ENCODE measurements at regions not wholly inside any gene's neighbourhood (a gene's known extent, or its start where the extent isn't known, plus 50 kb on each side); places are given as distances from the start of the nearest gene placed in this dataset.

- Histone ChIP-seq H4K20me1 (ENCODE audit: insufficient read depth, low read length) (no peaks in the 10 kb centered on the region), H3K36me3 (replicated peaks in 1 of 2; ENCODE audit: control insufficient read depth in 1 of 2, insufficient read depth in 2 of 2, low read length in 2 of 2) (no peaks in the 10 kb centered on the region), H3K27me3 (ENCODE audit: control insufficient read depth in 1 of 2, insufficient read depth in 2 of 2, low read length in 2 of 2) (no peaks in the 10 kb centered on the region), H3K4me1 (ENCODE audit: insufficient read depth, low read length) (no peaks in the 10 kb centered on the region), H3K27ac (ENCODE audit: extremely low read length, insufficient read depth, low read length) (no peak overlapping the region), H3K4me3 (replicated peaks in 1 of 3; ENCODE audit: insufficient read depth in 1 of 3, low read depth in 2 of 3, low read length in 3 of 3) (no peak overlapping the region), H3K79me2 (ENCODE audit: insufficient read depth, low read length) (no peaks in the 10 kb centered on the region), H3K9me3 (ENCODE audit: low read length) (peaks cover 29% of the 10 kb centered on the region), H3K4me2 (ENCODE audit: low read depth, low read length) (no peak overlapping the region), H3K9ac (ENCODE audit: insufficient read depth, low read depth, low read length) (no peak overlapping the region), H2AFZ (ENCODE audit: low read length) (no peak overlapping the region)
- FAIRE-seq (no peak), ATAC-seq (no peak), DNase-seq (ENCODE audit: low spot score) (no peak)
- WGBS (ENCODE audit: low lambda C conversion rate), result 42% methylated on average over 4 of the region's 5 CpGs
- TF ChIP-seq SIN3A (IDR thresholded peaks at IDR 0.05; ENCODE audit: borderline replicate concordance, low read depth, low read length) (no peak), ZNF512B (CRISPR knock-in tag; IDR thresholded peaks at IDR 0.05; ENCODE audit: borderline replicate concordance) (no peak), ZNF275 (CRISPR knock-in tag; IDR thresholded peaks at IDR 0.05; ENCODE audit: borderline replicate concordance) (no peak), ZSCAN30 (CRISPR knock-in tag; IDR thresholded peaks at IDR 0.05) (no peak)
- no TSS peak for BruUV-seq (replicated peaks)
- ChIA-PET POLR2A (no interaction called here), CTCF (ENCODE audit: low intra/inter-chr PET ratio, low total read pairs) (no interaction called here)
- intact Hi-C loops (cut with micrococcal nuclease; ENCODE audit: unreplicated experiment) (no loop called here), in situ Hi-C loops (cut with HindIII; ENCODE audit: extremely low pct_ligation_motif_present, low pct_unique_long_range_greater_than_20kb) (no loop called here)
These were observed 1189.1 kb downstream of the GRIK2 start for GRCh38 chr6:102582569-102582968.

Data from HepG2 (cell line).